HG02798 (cell line): ENCODE measurements at regions not wholly inside any gene's neighbourhood (a gene's known extent, or its start where the extent isn't known, plus 50 kb on each side); places are given as distances from the start of the nearest gene placed in this dataset.
A peak's percentile ranks its signal among the peaks of the same experiment; 100 is the strongest.

Experiments used
- ATAC-seq: cut with Tn5 transposase; IDR thresholded peaks from one replicate; pipeline ENCODE4 v1.9.1; 2021; ENCODE audit warnings: mild to moderate bottlenecking; ENCODE audit not compliant: unreplicated experiment, poor library complexity

DNA sequence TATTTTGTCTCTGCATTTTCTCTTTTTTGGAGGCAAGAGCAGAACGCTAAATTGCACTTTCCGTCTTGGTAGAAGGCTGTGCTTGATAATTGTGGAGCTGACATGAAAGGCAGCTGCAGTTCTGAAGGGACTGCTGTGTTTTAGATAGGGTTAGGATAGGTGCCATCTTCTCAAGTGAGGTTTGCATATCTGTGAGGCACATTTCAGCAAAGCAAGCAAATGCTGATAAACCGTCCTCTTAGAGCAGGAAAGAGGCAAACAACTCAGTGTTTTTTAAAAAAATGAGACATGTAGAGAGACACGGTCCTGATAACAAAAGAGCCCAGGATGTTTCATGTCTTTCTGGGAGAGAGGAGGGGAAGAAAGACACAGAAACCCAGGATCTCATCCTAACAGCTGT, 217.7 kb downstream of the SOCS6 start:
- ATAC-seq = no peak

DNA sequence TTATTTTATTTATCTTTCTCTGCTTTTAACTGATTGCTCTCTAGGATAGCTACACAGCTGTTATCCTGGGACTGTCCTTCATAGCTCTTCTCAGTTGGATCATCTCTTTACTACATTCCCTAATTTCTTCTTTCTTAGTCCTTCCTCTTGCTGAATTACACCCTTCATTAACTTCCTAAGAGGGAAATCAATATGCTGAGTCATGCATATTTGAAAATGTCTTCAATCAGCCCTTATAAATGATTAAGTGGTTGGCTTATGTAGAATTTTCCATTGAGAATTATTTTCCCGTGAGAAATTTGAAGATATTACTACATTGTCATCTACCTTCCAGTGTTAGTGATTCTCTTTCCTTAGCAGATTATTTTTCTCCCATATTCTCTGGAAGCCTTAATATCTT, 214.2 kb downstream of the SOCS6 start:
- no peak for ATAC-seq

DNA sequence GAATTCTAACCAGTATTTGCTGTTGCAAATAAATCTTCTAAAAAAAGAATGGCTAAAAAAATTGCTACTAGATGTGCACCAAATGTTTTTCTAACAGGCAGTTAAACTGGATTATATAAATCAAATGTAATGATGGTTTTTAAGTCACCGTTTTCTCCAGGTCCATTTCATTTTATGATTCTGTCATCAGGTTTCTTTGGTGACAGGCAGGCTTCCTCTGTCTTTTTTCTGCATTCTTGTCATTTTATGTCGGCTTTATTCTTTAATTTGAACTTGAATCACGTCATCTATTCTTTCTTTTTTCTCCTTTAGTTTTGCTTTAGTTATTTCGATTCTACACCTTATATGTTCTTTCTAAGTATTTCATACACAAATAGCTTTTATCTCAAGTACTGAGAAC, 212.5 kb downstream of the SOCS6 start:
- ATAC-seq = no peak

DNA sequence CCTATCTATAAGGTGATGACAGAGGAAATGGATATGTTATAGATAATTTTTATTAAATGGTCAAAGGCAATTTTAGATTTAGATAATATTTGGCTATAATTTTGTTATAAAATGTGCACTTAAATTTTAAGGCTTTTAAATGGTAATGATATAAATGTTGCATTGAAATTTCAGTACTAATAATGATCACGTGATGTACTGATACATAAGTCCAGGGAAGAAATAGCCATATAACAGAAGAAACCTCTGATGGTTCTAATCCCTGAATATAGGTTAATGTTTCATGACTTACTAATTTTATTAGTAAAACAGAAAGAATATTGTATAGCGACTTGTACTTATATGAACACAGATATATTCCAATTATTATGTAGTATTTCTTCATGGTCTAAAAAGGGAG, 211.9 kb downstream of the SOCS6 start:
- ATAC-seq = no peak

DNA sequence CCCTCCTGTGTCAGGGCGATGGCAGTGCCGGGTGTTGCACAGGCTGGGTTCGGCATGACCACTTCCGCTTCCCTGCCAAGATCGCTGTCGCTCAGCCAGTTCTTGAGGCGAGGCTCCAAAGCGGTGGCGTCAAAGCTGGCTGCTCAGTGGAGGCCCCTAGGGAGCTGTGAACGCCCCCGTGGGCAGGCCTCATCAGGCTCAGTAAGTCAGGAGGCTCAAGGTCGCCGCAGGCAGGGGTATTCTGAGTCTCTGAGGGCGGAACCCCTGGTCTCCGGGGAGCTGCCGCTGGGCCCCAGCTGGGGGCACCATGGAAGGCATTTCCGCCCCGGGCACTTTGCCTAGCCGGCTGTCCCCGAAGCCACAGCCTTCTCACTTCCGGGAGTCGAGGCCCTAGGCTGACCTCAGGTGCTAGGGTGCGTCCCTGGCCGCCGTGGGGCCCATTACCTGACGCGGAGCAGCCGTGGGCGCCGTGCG, 210.4 kb downstream of the SOCS6 start:
- no peak for ATAC-seq

DNA sequence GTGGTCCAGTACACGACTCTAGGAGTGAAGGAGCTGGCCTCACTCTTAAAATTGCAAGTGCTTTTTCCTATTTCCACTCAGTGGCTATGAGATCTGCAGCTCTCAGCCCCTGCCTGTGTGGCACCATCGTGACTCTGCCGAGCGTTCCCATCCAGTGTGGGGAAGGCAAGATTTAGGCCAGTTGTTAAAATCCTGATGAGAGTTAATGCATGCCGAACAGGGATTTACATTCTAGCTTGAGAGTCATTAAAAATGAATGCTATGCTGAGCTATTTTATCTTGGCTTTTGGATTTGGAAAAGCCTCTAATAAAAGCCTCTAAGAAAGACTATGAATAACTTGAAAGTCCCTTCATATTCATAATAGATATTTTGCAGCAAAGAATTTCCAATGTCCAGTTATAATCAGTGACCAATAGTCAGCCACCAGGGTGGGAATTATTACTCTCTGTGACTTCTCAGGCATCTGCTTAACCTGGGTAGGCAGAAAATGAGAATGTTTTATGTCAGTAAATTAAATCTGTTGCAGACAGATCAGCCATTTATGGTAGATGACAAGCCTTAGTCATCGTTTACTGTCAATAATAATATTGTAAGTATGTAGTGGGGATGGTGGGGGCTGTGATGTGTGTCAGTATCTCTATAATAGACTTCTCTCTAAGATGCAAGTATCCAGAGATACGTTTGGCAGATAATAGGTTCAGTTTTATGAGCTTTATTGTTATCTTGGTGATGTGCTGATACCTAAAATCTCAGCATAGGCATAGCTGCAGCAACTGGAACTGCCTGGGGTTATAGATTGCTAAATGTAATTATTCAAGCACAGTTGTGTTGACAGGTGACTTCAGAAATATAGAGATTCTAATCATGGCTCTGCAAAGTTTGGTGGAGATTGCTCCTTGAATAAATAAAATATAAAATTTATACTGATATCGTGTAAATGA, 207.8 kb downstream of the SOCS6 start:
- no peak for ATAC-seq

DNA sequence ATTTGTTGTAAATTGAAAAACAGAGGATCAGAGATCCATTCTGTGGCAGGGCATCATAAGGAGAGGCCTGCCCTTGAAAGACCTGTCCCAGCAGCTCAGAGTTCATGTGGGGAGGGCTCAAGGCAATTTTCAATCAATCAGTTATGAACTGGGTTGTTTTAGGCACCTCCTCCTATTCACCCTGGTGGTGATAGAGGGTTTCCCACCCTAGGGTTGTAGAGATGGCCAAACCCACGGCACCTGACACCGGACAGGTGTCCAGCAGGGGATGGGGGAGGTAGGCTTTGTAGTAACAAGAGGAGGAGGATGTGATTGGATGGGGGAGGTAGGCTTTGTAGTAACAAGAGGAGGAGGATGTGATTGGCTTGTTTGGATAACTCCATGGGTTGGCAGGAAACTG, 205.7 kb downstream of the SOCS6 start:
- ATAC-seq = no peak

DNA sequence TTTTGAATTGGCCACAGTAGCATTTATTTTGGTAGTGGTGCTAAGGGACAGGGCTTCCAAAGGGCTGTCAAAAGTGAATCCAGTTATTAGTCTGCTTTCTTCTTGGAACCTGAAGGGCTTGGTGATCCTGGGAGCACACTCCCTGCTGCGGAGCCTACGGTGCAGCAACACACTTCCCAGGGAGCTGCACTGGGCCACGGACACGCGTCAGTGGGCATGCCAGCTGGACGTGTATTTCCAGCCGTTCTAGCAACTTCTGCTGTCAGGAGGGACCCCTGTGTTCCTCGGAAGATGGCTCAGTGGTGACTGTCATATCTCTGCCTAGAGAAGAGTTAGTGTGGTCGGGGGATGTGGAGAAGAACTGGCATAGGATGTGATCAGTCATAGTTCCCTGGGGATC, 204.6 kb downstream of the SOCS6 start:
- ATAC-seq = no peak

DNA sequence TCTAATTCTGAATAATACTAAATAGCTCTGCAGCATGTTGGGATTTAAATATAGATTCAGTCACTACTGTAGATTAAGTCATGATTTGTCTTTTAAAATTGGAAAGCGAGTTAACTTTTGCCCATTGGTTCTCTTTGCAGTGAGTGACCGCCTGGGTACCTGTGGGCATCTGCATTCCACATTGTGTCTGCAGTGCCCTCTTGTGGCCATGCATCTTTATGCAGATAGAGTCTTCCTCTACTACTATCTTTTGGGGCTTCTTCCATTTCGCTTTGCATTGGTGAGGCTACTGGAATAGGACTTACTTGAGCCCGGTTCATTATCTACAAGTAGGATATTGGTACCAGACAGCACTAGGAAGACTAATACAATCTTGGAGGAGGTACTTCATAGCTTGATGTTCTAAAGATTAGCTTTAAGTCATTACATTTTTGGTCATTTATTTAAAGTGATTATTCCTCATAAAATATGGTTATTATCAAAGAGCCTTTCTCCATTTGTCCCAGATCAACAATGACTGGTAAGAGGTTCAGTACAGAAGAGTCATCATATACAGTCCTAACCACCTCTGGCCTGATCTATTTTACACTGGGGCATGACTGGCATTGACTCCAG, 203.0 kb downstream of the SOCS6 start:
- peak; percentile 88 for ATAC-seq

DNA sequence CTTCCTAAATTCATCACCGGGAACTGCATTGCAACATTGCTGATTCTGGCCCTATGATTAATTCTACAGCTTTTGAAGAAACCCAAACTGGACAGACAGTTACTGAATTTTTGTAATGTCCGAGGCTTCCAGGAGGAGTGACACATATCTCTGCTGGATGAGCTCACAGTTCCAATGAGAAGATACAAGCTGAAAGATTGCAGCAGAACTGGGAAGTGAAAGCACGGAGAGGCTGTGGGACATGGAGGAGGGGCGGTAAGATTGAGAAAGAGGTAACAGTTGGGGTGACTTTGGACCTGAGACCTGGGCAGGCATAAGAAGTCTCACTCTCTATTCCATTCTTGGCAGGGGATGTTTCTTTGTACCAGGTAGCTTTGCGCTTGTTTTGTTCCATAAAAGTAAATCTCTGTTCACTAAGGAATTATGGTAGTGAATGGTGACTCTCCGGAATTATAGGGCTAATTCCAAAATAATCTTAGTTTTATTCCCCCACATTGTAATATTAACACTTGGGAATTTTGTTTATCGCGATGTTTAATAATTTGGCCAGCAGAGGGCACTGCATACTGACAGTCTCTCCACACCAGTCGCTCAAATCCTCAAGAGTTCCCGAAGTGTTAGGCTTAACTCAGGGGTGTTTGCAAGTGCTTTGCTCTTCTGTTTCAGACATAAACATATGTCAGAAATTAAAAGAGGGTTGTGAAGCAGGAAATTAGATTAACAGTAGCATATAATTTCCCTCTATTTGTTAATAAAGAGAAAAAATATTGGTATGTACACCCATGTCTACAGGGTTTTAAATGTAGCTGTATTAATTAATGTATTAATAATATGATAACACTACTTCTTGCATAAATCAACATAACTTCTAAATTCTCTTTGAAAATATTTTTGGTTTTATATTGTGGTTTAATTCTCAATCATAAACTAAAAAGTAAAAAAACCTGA, 201.4 kb downstream of the SOCS6 start:
- ATAC-seq = peak; percentile 62

DNA sequence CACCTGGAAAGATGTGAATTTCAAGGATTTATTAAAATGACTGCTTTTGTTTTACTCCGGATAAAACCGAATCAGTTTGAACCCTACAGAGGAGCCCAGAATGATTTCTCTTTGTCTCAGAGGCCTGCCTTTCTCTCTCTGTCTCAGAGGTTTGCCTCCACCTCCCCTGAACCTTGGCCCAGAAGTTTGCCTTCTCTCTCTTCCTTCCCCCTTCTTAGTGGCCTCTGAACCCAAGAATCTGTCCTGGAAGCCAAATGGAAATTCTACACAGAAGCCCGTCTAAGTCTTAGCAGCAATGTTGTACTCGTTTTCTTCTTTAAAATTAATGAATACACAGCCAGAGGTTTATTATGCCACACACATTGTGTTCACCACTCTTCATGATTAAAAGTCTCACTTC, 200.7 kb downstream of the SOCS6 start:
- no peak for ATAC-seq

DNA sequence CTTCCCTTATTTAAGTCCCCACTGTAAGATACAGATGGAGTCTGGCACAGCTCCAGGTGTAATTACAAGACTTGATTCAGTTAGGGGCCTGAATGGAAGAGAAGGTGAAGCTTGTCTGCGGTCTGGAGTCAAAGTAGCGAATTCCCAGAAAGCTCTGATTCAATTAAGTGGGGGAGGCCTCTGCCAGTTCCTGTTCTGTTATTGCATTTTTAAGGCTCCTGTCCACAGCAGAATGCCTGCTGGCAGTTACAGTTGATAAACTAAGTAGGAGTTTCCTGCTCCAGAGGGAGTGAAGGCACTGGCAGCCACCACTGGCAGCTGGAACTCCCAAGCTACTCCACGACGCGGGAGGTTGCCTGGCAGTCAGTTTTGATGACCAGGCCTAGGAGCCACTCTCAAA, 181.1 kb downstream of the SOCS6 start:
- no peak for ATAC-seq

DNA sequence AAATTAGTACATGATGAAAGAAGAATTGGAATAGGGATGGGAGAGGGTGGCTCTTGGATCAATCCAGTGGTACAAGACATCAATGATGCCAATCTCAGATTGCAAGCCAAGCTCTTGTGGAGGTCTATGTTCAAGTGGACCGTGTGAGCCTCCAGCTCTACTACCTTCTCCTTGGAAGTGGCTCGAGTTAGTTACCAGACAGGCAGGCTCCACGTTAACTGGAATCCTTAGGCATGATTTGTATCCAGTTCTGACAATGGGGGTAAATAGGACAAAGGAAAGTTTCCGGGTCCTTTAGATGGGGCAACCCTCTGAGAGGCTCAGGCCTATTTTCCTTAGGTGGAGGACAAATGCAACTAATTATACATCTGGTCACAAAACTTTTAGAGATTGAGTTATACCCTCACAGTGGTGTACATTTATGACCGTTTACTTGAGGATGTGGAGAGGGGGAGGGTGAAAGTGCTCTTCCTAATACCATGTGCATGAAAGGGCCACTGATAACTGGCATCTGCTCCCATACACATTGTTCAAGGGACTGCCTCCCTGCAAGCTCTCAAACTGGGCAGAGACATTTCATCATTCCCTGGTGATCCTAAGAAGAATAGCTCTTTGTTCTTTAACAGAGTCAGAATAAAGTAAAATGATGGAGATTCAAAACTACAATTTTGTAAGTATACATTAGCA, 180.2 kb downstream of the SOCS6 start:
- no peak for ATAC-seq

DNA sequence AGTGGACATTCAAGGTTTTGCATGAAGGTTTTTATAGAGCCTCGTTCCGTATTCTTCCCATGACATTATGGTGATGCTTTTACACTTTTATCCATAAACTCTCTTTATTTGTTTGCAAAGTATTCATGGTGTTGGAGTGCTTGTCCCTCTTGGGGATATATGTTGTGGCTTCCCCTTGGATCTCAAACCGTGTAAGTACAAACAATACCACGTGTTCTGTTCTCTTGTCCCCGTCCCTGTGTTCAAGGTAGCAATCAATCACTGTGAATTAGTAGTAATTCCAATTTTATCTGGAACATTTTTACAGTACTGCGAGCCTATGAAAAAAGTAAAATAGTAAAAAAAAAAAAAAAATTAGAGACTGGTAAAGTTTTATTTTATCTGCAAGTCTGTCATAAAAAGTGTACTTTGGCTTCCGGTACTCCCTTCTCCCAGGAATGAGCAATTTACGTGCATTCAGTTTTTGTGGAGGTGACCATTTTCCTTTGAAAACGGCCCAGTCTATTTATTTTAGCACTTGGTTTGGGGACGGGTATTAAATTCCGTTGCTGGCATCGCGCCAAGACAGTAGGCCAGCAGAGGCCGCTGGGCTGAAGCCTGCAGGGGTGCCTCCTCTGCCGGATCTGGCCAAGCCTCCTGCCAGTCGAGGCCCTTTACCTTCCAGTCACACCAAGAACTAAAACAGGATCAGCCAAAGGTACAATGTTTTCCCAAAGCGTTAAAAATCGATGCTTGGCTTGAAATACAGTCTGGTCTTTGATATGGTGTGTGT, 175.7 kb downstream of the SOCS6 start:
- no peak for ATAC-seq

DNA sequence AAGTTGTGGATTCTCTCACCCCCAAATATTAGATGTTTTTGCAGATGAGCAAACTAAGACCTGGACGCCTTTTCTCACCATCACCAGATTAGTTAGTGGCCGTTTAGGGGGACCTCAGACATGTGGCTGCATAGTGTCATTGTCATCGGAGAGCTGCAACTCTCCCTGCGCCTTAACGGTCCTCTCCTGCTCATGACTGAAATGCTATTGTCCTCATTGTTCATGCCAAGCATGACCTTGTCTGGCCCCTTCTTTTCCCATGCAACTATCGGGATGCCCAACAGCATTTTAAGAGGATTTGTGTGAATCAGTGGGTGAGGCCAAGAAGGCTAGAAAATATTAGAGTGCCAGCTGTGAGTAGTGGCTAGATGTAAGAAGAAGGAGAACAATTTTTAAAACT, 174.2 kb downstream of the SOCS6 start:
- ATAC-seq = no peak

DNA sequence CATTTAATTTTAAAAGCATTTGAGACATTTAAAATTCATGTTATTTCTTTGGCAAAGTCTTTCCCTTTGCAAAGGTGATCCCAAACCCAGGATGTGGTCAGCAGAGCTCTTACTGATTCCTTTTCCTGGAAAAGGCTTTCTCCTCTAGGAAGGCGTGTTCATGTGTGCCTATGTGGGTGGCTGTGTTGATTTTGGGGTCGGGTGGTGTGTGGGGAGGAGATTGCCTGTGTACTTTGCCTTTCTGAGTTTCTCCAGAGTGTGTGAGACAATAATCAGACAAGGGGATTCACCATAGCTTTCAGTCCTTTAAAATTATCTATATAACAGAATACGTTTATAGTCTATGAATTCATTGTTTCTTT, 173.2 kb downstream of the SOCS6 start:
- ATAC-seq = no peak

DNA sequence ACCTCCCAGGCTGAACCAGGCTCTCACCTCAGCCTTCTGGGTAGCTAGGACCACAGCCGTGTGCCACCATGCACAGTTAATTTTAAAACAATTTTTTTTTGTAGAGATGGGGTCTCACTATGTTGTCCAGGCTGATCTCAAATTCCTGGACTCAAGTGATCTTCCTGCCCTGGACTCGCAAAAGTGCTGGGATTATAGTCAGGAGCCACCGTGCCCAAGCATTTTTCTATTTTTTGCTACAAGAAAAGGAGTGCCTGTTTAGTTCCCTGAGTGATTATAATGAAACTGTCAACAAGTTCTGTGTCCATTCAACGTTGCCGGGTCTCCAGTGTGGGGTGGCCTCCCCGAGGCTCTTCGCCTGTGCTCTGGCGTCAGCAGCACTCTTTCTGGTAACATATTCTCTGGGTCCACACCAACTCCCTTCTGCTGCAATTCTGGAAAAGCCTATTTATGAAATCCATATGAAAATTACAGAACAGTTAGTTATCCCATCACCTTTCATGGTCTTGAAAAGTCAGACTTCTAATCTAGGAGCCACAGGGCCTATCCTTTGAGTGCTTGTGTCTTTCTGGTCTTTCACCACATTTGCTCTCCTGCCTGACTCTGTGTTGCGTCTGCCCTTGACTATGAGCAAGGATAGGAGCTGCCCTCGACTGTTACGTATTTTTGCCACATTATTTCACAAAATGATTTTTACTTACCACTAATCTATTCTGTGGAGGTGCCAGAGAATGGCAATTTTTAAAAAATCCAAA, 172.7 kb downstream of the SOCS6 start:
- ATAC-seq = no peak

DNA sequence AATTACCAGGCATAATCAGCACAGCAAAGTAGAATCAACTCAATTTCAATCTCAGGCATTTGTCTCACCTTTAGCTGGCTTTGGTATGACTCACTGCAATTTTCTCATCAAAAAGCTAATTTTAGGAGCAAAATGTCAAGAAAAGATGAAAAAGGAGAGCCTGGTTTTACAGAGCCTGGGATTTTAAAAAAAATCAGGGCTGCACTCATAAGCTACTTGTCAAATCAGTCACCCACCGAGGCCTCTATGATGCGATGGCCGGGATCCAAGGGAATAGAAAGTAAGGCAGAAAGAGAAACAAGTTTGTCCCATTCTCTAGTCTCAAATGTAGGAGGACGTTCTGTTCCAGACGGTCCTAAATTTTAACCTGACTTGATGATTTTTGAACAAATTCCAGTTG, 170.9 kb downstream of the SOCS6 start:
- no peak for ATAC-seq

DNA sequence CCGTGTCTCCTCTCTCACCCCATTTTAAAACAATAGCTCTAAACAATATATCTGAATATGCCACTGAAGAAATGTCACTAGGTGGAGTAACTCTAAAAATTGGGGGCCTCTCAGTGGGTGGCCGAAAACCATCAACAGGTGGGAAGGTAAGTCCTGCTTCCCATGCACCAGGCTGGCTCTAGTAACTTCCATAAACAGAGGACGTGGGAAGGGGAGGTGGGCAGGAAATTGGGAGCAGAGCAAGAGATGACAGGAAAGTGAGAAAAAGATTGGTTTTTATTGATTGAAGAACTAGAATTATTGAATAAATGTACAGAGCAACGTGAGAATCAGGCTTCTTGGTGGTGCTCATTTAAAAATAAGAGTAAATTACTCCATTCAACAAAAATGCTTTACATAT, 170.4 kb downstream of the SOCS6 start:
- ATAC-seq = no peak
